ENCODE measurements at regions not wholly inside any gene's neighbourhood (a gene's known extent, or its start where the extent isn't known, plus 50 kb on each side); places are given as distances from the start of the nearest gene placed in this dataset.

GRCh38 chr5:125785407-125785806, 637.8 kb upstream of the GRAMD2B start:
- TF ChIP-seq POLR2A (IDR thresholded peaks at IDR 0.05; ENCODE audit: low read depth, low read length) (no peak), POLR2AphosphoS5 (IDR thresholded peaks at IDR 0.05; ENCODE audit: low read depth, low read length) (no peak), TAF1 (IDR thresholded peaks at IDR 0.05; ENCODE audit: borderline replicate concordance, low read depth, low read length) (no peak)

All from GM12892 (cell line).